ENCODE measurements at regions not wholly inside any gene's neighbourhood (a gene's known extent, or its start where the extent isn't known, plus 50 kb on each side); places are given as distances from the start of the nearest gene placed in this dataset.
"Not testable (repeated sequence)": the region's sequence is repeated elsewhere in the genome, so short reads cannot be mapped to it uniquely, and the experiment has no call there.

DNA sequence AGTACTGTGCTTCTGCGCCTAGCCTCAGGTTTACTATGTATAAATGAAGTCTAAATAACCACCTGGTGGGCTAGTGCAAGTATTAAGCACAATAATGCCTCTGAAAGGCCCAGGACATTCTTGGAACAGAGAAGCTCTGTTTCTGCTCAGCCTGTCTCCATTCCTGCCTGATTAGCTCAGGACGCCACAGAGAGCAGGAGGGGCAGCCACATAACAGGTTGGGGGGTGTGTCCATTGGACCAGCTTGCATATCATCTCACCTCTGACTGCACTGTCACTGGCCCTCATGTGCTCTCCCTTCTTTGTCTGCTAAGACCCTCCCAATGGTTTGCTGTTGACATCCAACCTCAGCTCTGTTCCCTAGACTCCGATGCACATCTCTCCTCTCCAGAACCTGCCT is 52.8 kb upstream of the IKZF1 start:
- H3K4me3 ChIP-seq (replicated peaks in 1 of 2; ENCODE audit: low read depth in 2 of 2, low read length in 2 of 2) = no peak overlapping the region
- no peak for TF ChIP-seq CTCF (IDR thresholded peaks at IDR 0.05; ENCODE audit: low read depth, low read length)
- no peak for DNase-seq (ENCODE audit: low read depth in 2 of 2)

DNA sequence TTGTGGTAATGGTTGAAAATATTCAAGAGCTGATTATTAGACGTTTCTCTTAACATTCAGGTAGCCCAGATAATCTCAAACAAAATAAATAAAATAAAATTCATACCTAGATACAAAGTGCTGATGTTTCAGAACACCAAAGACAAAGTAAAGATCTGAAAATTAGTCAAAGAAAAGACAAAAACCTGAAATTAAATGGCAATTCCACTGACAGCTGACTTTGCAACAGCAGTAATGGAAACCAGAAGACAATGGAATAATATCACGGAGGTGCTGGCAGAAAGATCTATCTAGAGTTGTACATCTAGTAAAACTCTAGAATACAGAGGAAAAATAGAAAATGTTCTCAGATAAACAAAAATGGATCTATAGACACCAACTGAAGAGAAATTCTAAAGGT is 58.0 kb upstream of the IKZF1 start:
- no peak overlapping the region for H3K4me3 ChIP-seq (replicated peaks in 1 of 2; ENCODE audit: low read depth in 2 of 2, low read length in 2 of 2)
- no peak for DNase-seq (ENCODE audit: low read depth in 2 of 2)
- TF ChIP-seq CTCF (IDR thresholded peaks at IDR 0.05; ENCODE audit: low read depth, low read length) = no peak

DNA sequence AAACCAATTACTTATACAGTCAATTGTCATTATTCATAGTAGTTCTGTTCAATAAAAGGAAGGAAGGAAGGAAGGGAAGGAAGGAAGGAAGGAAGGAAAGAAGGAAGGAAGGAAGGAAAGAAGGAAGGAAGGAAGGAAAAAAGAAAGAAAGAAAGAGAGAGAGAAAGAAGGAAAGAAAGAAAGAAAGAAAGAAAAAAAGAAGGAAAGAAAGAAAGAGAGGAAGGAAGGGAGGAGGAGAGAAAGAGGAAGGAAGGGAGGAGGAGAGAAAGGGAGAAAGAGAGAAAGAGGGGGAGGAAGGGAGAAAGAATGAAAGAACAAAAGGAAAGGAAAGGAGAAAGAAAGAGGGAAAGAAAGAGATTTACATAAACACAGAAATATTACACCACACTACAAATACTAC is 62.4 kb upstream of the IKZF1 start:
- DNase-seq (ENCODE audit: low read depth in 2 of 2); H3K4me3 ChIP-seq (replicated peaks in 1 of 2; ENCODE audit: low read depth in 2 of 2, low read length in 2 of 2): not testable (repeated sequence)

DNA sequence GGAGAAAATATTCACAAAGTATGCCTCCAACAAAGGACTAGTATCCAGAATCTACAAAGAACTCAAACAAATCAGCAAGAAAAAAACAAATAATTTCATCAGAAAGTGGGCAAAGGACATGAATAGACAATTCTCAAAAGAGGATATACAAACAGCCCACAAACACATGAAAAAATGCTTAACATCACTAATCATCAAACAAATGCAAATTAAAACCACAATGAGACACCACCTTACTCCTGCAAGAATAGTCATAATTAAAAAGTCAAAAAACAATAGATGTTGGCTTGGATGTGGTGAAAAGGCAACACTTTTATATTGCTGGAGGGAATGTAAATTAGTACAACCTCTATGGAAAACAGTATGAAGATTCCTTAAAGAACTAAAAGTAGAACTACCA is 63.8 kb upstream of the IKZF1 start:
- DNase-seq (ENCODE audit: low read depth in 2 of 2); H3K4me3 ChIP-seq (replicated peaks in 1 of 2; ENCODE audit: low read depth in 2 of 2, low read length in 2 of 2): not testable (repeated sequence)

DNA sequence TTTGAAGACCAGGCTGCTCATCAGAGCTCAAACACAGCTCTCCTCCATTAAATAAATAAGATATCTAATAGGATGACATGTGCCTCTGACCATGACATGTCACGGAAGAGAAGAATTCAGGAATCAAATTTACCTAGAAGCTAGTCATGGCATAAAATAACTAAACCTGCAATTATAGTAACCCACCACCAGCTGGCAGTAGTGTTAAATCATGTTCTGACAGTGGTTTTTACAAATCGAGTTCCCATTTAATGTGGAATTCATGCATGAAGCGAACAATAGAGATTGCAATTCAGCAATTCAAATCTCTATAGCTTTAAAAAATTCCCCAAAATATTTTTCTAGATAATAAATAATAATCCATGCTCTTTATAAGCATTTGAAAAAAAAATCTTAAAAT is 74.6 kb upstream of the IKZF1 start:
- TF ChIP-seq CTCF (IDR thresholded peaks at IDR 0.05; ENCODE audit: low read depth, low read length) = peak; percentile 37

DNA sequence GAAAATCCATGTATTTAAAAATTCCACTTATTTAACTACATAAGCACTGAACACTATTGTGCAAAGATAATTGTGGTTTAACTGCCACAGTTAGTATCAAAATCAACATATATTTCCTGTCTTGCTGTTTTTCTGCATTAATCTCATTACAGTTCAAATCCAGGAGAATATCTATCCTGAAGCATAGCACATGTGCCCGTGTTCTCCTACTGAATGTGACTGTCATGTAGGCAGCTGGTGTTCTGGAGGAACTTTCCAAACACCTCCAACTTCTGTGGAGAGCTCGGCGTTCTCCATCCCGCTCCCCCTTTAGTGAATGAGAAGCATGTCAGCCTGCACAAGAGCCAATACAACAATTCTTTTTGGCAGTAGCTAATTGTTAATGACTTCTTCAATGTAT is 76.4 kb upstream of the IKZF1 start:
- TF ChIP-seq CTCF (IDR thresholded peaks at IDR 0.05; ENCODE audit: low read depth, low read length) = no peak
- H3K4me3 ChIP-seq (replicated peaks in 1 of 2; ENCODE audit: low read depth in 2 of 2, low read length in 2 of 2) = no peak overlapping the region
- no peak for DNase-seq (ENCODE audit: low read depth in 2 of 2)

More for the DNA sequence above, 74.6 kb upstream of the IKZF1 start:
- DNase-seq (ENCODE audit: low read depth in 2 of 2) = peak in 1 of 2 donors; percentile 19
- no peak overlapping the region for H3K4me3 ChIP-seq (replicated peaks in 1 of 2; ENCODE audit: low read depth in 2 of 2, low read length in 2 of 2)

DNA sequence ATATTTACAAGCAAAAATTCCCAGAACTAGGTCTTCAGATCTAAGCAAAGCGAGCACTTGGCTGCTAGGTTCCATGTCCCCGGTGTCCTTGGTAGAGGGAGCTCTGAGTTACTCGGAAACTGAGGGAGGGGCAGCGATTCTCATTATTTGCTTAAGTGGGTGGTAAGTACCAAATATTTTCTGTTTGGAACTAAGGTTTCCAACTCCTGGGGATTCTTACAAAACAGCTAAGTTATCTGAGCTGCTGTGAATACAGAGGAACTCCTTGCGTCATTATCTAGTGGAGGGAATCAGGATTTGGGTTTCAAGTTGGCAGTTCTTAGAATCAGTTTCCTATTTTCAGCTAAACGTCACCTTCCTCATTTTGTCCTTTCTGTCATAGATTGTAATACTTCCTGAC is 76.8 kb upstream of the IKZF1 start:
- H3K4me3 ChIP-seq (replicated peaks in 1 of 2; ENCODE audit: low read depth in 2 of 2, low read length in 2 of 2) = no peak overlapping the region
- no peak for DNase-seq (ENCODE audit: low read depth in 2 of 2)
- no peak for TF ChIP-seq CTCF (IDR thresholded peaks at IDR 0.05; ENCODE audit: low read depth, low read length)

DNA sequence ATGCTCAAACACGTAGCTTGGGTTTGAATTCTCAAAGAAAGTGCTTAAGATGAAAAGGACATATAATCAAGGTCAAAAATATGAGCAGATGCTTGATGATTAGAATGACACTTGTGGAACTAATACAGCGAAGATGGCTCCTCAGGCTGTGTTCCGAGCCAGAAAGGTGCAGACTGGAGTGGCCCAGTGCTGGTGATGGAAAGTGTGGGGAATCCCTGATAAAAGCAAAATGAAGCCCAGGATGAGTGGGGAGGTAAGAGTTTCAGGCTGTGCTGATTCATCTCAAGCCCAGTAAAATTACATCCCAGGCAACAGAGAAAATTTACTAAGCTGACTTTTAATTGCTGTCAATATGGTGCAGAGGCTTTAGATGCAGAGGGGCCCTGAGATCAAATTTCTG is 77.8 kb upstream of the IKZF1 start:
- DNase-seq (ENCODE audit: low read depth in 2 of 2) = no peak
- no peak overlapping the region for H3K4me3 ChIP-seq (replicated peaks in 1 of 2; ENCODE audit: low read depth in 2 of 2, low read length in 2 of 2)

More for the DNA sequence above, 77.8 kb upstream of the IKZF1 start:
- no peak for TF ChIP-seq CTCF (IDR thresholded peaks at IDR 0.05; ENCODE audit: low read depth, low read length)

All from cardiac fibroblast (primary cell).